ENCODE measurements at regions not wholly inside any gene's neighbourhood (a gene's known extent, or its start where the extent isn't known, plus 50 kb on each side); places are given as distances from the start of the nearest gene placed in this dataset.

DNA sequence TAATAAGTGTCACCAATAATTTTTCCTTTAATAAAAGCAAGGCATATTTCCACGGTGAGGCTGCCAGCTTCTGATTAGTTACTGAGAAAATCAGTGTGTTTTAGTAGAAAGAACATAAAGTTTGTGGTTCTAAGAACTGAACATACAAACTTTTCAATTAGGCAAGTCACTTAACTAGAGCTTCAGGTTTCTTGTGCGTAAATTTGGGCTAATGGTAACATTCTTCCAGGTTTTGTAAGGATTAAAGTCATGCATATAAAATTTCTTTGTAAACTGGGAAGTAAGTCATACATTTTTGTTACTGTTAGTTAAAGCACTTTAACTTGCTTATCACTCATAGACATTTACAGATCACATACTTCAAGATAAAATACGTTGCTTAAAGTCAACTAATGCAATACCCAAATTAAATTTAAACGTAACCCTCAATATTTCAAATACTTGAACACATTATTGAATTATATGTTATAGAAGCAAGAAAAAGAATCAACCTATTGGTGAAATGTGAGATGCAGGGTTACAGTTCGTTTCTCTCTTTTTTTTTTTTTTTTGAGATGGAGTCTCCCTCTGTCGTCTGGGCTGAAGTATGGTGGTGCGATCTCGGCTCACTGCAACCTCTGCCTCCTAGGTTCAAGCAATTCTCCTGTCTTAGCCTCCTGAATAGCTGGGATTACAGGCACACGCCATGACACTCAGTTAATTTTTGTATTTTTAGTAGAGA lies 327.3 kb upstream of the NOX3 start:
- in situ Hi-C loops (cut with MboI; ENCODE audit: low sequenced_read_pairs) (no loop called here), intact Hi-C loops (cut with micrococcal nuclease) (loop anchor here (1.0 to 5.0 kb wide), 3 partner anchors 253 to 994 kb away; partner anchors contain the start of gene ARID1B), dilution Hi-C loops (cut with HindIII; ENCODE audit: low sequenced_read_pairs, unreplicated experiment) (no loop called here)
- Histone ChIP-seq H4K20me1 (ENCODE audit: insufficient read depth, low read length) (no peaks in the 10 kb centered on the region), H2BK15ac (ENCODE audit: low read depth, low read length) (peak overlapping the region; percentile 76; the same call in 2 of the 3 replicates), H3K9me1 (ENCODE audit: insufficient read depth, low read length) (peaks cover 2% of the 10 kb centered on the region; the same call in 1 of the 2 replicates), H3K27ac (ENCODE audit: insufficient read depth, low read length) (peak overlapping the region; percentile 100), H3K9ac (ENCODE audit: low read depth, low read length) (peak overlapping the region; percentile 89), H4K91ac (ENCODE audit: insufficient read depth, low read depth, low read length) (peak overlapping the region; percentile 97), H2AK9ac (replicated peaks; ENCODE audit: low read depth, low read length, poor library complexity) (no peak overlapping the region), H3K79me1 (ENCODE audit: low read depth in 1 of 2, low read length in 2 of 2) (no peaks in the 10 kb centered on the region), H3K4me1 (ENCODE audit: control insufficient read depth, insufficient read depth, low read length) (peaks cover 18% of the 10 kb centered on the region), H2AFZ (replicated peaks; ENCODE audit: low read length, poor library complexity) (peak overlapping the region; percentile 50), H3K4me3 (ENCODE audit: insufficient read depth, low read depth, low read length) (no peak overlapping the region), H3K27me3 (ENCODE audit: control insufficient read depth, insufficient read depth, low read length) (no peaks in the 10 kb centered on the region), H3K23ac (ENCODE audit: low read depth, low read length) (peak overlapping the region; percentile 66; the same call in 1 of the 2 replicates), H2BK120ac (ENCODE audit: low read depth, low read length) (peak overlapping the region; percentile 98), H3K4ac (ENCODE audit: low read depth, low read length) (peak overlapping the region; percentile 97), H4K8ac (ENCODE audit: low read depth in 2 of 2, low read length in 2 of 2) (peak overlapping the region; percentile 97), H3K9me3 (ENCODE audit: control insufficient read depth, insufficient read depth, low read length) (no peaks in the 10 kb centered on the region), H2BK5ac (ENCODE audit: low read depth, low read length, poor library complexity, severe bottlenecking) (peak overlapping the region; percentile 100), H3K56ac (ENCODE audit: extremely low read depth, insufficient read depth, low read length) (peak overlapping the region; percentile 99), H4K5ac (ENCODE audit: low read depth, low read length) (peak overlapping the region; percentile 100), H3K14ac (replicated peaks; ENCODE audit: low read depth, low read length) (peak overlapping the region; percentile 92), H3K18ac (ENCODE audit: low read depth, low read length) (peak overlapping the region; percentile 100), H3K36me3 (ENCODE audit: control insufficient read depth, insufficient read depth, low read length) (no peaks in the 10 kb centered on the region), H2AK5ac (ENCODE audit: low read depth, low read length) (peak overlapping the region; percentile 97), H2BK20ac (ENCODE audit: low read depth, low read length) (peak overlapping the region; percentile 98), H3K4me2 (ENCODE audit: low read depth, low read length) (peak overlapping the region; percentile 88; the same call in 1 of the 2 replicates)
- BruUV-seq (replicated peaks): no TSS peak
- ATAC-seq (ENCODE audit: low read depth) (peak; percentile 74), DNase-seq (peak; percentile 94)
- TF ChIP-seq, protein P1, sequence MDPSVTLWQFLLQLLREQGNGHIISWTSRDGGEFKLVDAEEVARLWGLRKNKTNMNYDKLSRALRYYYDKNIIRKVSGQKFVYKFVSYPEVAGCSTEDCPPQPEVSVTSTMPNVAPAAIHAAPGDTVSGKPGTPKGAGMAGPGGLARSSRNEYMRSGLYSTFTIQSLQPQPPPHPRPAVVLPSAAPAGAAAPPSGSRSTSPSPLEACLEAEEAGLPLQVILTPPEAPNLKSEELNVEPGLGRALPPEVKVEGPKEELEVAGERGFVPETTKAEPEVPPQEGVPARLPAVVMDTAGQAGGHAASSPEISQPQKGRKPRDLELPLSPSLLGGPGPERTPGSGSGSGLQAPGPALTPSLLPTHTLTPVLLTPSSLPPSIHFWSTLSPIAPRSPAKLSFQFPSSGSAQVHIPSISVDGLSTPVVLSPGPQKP (IDR thresholded peaks at IDR 0.05; ENCODE audit: borderline replicate concordance, low read depth, low read length): no peak
- TF ChIP-seq, protein P2, sequence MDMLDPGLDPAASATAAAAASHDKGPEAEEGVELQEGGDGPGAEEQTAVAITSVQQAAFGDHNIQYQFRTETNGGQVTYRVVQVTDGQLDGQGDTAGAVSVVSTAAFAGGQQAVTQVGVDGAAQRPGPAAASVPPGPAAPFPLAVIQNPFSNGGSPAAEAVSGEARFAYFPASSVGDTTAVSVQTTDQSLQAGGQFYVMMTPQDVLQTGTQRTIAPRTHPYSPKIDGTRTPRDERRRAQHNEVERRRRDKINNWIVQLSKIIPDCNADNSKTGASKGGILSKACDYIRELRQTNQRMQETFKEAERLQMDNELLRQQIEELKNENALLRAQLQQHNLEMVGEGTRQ (IDR thresholded peaks at IDR 0.05; ENCODE audit: low read depth, low read length): no peak
- TF ChIP-seq MXI1 (IDR thresholded peaks at IDR 0.05; ENCODE audit: borderline replicate concordance, low read depth, low read length) (no peak), CEBPB (IDR thresholded peaks at IDR 0.05; ENCODE audit: low read depth, low read length) (peak; percentile 41; the same call in 1 of the 2 replicates), FOS (IDR thresholded peaks at IDR 0.05; ENCODE audit: low read depth, low read length) (peak; percentile 68; the same call in 1 of the 2 replicates), MAZ (IDR thresholded peaks at IDR 0.05; ENCODE audit: borderline replicate concordance, low read depth, low read length) (no peak), RCOR1 (IDR thresholded peaks at IDR 0.05; ENCODE audit: insufficient replicate concordance, low read length) (no peak), RFX5 (IDR thresholded peaks at IDR 0.05; ENCODE audit: low read depth, low read length) (no peak)
- CTCF ChIA-PET: no interaction called here
- WGBS, 2 experiments (ENCODE audit: extremely low coverage in 2 of 2, insufficient read length in 1 of 2): no CpG with 5 or more reads among the region's 9 CpGs
- POLR2A ChIA-PET (ENCODE audit: unreplicated experiment): no interaction called here
